Suprapubic skin (tissue), 4 donors: ENCODE measurements at regions not wholly inside any gene's neighbourhood (a gene's known extent, or its start where the extent isn't known, plus 50 kb on each side); places are given as distances from the start of the nearest gene placed in this dataset.

ENCODE experiments used
- DNase-seq, 2 donors: peaks; one replicate each; pipeline ENCODE4 v3.0.0-alpha.2; 2019; ENCODE audit warnings: low spot score in 2 of 2
- H3K27ac ChIP-seq: fragments of 200-600 bp; sonication (generic); one replicate; pipeline ENCODE4 v1.5.1; 2019
- H3K27me3 ChIP-seq: fragments of 200-600 bp; sonication (generic); one replicate; pipeline ENCODE4 v1.5.1; 2019
- H3K36me3 ChIP-seq: fragments of 200-600 bp; sonication (generic); one replicate; pipeline ENCODE4 v1.5.1; 2019
- H3K4me1 ChIP-seq: fragments of 200-600 bp; sonication (generic); one replicate; pipeline ENCODE4 v1.5.1; 2019
- H3K4me3 ChIP-seq: fragments of 200-600 bp; sonication (generic); one replicate; pipeline ENCODE4 v1.5.1; 2019; ENCODE audit warnings: mild to moderate bottlenecking
- H3K9me3 ChIP-seq: fragments of 200-600 bp; sonication (generic); one replicate; pipeline ENCODE4 v1.5.1; 2019
- EP300 ChIP-seq: sonication (generic); formaldehyde crosslinking; IDR thresholded peaks from one replicate; pipeline ENCODE4 v1.6.1; 2017; ENCODE audit warnings: antibody characterized with exemption
- POLR2A ChIP-seq, 2 donors: fragments of 450-650 bp; IDR thresholded peaks; one replicate each; pipeline ENCODE4 v1.6.1; 2017; ENCODE audit warnings: antibody characterized with exemption in 2 of 2, mild to moderate bottlenecking in 2 of 2, moderate library complexity in 2 of 2
- POLR2AphosphoS5 ChIP-seq, 3 donors: sonication (generic); formaldehyde crosslinking; IDR thresholded peaks; one replicate each; pipeline ENCODE4 v1.6.1; 2017; ENCODE audit warnings: antibody characterized with exemption in 3 of 3
- WGBS: methylation state at CpG from one replicate; pipeline ENCODE4 v1.1.5; 2018; 5-methylcytosine and 5-hydroxymethylcytosine counted together
- TF ChIP-seq, protein P1 (sequence below), 2 donors: fragments of 200-600 bp in 1 of 2; fragments of 450-650 bp in 1 of 2; sonication (generic) in 1 of 2; IDR thresholded peaks; one replicate each; pipeline ENCODE4 v1.5.1; 2016 to 2019; ENCODE audit warnings: antibody characterized with exemption in 2 of 2, mild to moderate bottlenecking in 1 of 2, moderate library complexity in 1 of 2

DNA sequence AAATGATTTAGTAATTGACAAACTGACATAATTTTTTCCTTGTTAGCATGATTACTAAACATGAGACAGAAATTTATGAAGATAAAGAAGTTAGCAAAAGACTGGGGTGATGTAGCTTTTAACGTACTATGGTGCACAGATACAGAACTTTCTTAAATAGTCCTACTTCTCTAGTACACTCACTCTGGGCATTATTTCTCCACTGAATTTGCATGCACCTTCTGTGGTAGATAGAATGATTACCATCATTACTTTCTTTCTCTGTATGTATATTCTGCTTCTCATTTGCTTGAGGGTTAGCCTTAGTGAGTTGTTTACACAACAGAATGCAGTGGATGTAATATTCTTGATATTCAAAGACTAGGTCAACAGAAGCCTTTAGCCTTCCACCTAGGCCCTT, 173.1 kb upstream of the EPHA7 start:
- 80% methylated on average over 1 of the region's 1 CpG for WGBS

DNA sequence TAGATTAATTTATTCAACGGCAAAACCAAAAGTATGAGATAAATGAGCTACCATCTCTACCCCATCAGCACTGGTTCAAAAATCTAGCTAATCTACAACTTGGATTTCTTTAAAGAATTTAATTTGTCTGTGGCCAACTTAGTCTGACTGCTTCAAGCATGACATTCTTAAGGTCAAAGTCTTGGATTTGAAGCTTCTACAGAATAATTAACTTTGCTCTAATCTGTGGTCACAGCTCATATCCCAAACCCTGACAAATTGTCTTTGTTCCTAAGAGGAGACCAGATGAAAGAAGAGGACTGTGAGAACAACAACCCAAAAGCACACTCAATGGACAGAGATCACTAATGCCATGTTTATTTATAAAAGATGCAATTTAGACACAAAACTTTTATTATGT, 166.9 kb upstream of the EPHA7 start:
- H3K4me1 ChIP-seq = no peaks in the 10 kb centered on the region
- WGBS = 41% methylated on average over 1 of the region's 1 CpG
- no peak overlapping the region for H3K4me3 ChIP-seq
- no peaks in the 10 kb centered on the region for H3K27me3 ChIP-seq
- no peaks in the 10 kb centered on the region for H3K9me3 ChIP-seq
- H3K36me3 ChIP-seq = no peaks in the 10 kb centered on the region
- H3K27ac ChIP-seq = no peak overlapping the region
- no peak for TF ChIP-seq EP300
- TF ChIP-seq POLR2AphosphoS5 (IDR thresholded peaks at IDR 0.05) = no peak
- TF ChIP-seq, protein P1, sequence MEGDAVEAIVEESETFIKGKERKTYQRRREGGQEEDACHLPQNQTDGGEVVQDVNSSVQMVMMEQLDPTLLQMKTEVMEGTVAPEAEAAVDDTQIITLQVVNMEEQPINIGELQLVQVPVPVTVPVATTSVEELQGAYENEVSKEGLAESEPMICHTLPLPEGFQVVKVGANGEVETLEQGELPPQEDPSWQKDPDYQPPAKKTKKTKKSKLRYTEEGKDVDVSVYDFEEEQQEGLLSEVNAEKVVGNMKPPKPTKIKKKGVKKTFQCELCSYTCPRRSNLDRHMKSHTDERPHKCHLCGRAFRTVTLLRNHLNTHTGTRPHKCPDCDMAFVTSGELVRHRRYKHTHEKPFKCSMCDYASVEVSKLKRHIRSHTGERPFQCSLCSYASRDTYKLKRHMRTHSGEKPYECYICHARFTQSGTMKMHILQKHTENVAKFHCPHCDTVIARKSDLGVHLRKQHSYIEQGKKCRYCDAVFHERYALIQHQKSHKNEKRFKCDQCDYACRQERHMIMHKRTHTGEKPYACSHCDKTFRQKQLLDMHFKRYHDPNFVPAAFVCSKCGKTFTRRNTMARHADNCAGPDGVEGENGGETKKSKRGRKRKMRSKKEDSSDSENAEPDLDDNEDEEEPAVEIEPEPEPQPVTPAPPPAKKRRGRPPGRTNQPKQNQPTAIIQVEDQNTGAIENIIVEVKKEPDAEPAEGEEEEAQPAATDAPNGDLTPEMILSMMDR (IDR thresholded peaks at IDR 0.05) = no peak
- no peak for TF ChIP-seq POLR2A (IDR thresholded peaks at IDR 0.05)
- no peak for DNase-seq

More for the DNA sequence above, 173.1 kb upstream of the EPHA7 start:
- DNase-seq = no peak
- H3K36me3 ChIP-seq = no peaks in the 10 kb centered on the region
- H3K4me3 ChIP-seq = no peak overlapping the region
- peaks cover 3% of the 10 kb centered on the region for H3K9me3 ChIP-seq
- H3K4me1 ChIP-seq = no peaks in the 10 kb centered on the region
- TF ChIP-seq, protein P1 (IDR thresholded peaks at IDR 0.05) = no peak
- TF ChIP-seq POLR2AphosphoS5 (IDR thresholded peaks at IDR 0.05) = no peak
- no peak for TF ChIP-seq POLR2A (IDR thresholded peaks at IDR 0.05)
- TF ChIP-seq EP300 = no peak
- no peaks in the 10 kb centered on the region for H3K27me3 ChIP-seq
- H3K27ac ChIP-seq = no peak overlapping the region

DNA sequence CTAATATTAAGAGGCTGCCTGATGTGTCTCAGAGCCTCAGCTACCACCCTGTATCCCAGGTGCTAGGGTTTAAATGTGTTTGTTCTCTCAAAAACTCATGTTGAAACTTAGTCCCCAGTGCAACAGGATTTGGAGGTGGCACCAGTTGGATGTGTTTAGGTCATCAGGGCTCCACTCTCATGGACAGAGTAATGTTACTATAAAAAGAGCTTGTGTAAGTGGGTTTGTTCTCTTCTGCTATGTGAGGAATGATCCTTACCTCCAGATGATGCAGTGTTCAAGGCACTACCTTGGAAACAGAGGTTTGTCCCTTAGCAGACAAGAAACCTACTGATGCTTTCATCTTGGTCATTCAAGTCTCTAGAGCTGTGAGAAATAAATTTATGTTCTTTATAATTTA, 164.9 kb upstream of the EPHA7 start:
- DNase-seq = no peak
- Histone ChIP-seq H3K27ac (no peak overlapping the region), H3K4me1 (no peaks in the 10 kb centered on the region), H3K9me3 (no peaks in the 10 kb centered on the region), H3K27me3 (no peaks in the 10 kb centered on the region), H3K4me3 (no peak overlapping the region), H3K36me3 (no peaks in the 10 kb centered on the region)
- TF ChIP-seq POLR2AphosphoS5 (IDR thresholded peaks at IDR 0.05) (no peak), POLR2A (IDR thresholded peaks at IDR 0.05) (no peak), EP300 (no peak)
- TF ChIP-seq, protein P1 (IDR thresholded peaks at IDR 0.05) = no peak

DNA sequence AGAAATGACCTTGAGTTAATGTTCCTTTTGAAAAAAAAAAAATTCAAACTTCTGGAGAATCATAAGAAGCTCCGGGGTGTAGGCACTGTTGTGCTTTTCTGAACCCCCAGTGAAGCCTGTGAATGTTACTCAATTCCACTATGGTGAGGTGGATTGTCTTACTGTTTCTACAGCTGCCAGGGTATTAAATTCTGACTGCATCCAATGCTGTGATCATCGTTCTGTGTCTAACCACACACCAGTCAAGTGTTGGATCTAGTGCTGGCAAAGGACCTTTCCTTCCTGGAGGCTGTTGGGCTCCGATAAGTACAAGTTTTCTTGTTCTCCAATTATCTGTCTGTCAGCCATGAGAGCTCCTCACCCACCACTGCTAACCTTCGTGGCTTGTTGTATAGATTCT, 162.0 kb upstream of the EPHA7 start:
- H3K4me3 ChIP-seq = no peak overlapping the region
- no peaks in the 10 kb centered on the region for H3K36me3 ChIP-seq
- DNase-seq = no peak
- no peaks in the 10 kb centered on the region for H3K4me1 ChIP-seq
- TF ChIP-seq EP300 = no peak
- no peak for TF ChIP-seq POLR2A (IDR thresholded peaks at IDR 0.05)
- TF ChIP-seq POLR2AphosphoS5 (IDR thresholded peaks at IDR 0.05) = no peak
- TF ChIP-seq, protein P1 (IDR thresholded peaks at IDR 0.05) = no peak
- WGBS = 73% methylated on average over 4 of the region's 4 CpGs
- no peaks in the 10 kb centered on the region for H3K9me3 ChIP-seq
- no peak overlapping the region for H3K27ac ChIP-seq
- H3K27me3 ChIP-seq = no peaks in the 10 kb centered on the region

DNA sequence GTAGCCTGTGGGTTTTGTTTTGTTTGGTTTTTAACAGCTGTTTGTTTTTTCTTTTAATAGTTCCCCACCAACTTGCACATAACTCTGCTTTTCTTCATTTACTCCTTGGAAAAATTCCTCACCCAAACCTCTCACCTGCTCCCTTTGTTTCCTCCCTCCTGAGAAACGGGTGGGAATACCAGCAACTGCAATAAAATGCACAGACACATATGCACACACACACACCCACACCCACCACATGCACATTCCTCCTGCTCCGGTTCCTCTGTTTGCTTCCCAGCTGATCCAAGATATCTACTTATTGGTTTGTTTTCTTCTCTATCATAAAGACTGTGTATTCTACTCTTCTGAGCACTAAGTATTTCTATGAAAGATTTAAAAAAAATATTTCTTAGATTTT, 161.1 kb upstream of the EPHA7 start:
- TF ChIP-seq EP300 = no peak
- TF ChIP-seq, protein P1 (IDR thresholded peaks at IDR 0.05) = no peak
- no peak for TF ChIP-seq POLR2AphosphoS5 (IDR thresholded peaks at IDR 0.05)
- no peak for TF ChIP-seq POLR2A (IDR thresholded peaks at IDR 0.05)
- no peak for DNase-seq
- Histone ChIP-seq H3K9me3 (no peaks in the 10 kb centered on the region), H3K36me3 (no peaks in the 10 kb centered on the region), H3K27me3 (no peaks in the 10 kb centered on the region), H3K4me3 (no peak overlapping the region), H3K4me1 (no peaks in the 10 kb centered on the region), H3K27ac (no peak overlapping the region)
- 21% methylated on average over 2 of the region's 2 CpGs for WGBS
